Loucy (cell line): ENCODE measurements at regions not wholly inside any gene's neighbourhood (a gene's known extent, or its start where the extent isn't known, plus 50 kb on each side); places are given as distances from the start of the nearest gene placed in this dataset.

Experiments
- CTCF ChIP-seq: fragments of 200-600 bp; sonication (generic); conservative IDR thresholded peaks from 2 replicates; pipeline ENCODE4 v1.5.1; 2014; ENCODE audit warnings: mild to moderate bottlenecking, antibody characterized with exemption, low read length
- EZH2phosphoT487 ChIP-seq: fragments of 200-600 bp; IDR thresholded peaks from 2 replicates; pipeline ENCODE4 v1.6.1; 2018; ENCODE audit warnings: antibody characterized with exemption, mild to moderate bottlenecking, moderate library complexity, borderline replicate concordance

DNA sequence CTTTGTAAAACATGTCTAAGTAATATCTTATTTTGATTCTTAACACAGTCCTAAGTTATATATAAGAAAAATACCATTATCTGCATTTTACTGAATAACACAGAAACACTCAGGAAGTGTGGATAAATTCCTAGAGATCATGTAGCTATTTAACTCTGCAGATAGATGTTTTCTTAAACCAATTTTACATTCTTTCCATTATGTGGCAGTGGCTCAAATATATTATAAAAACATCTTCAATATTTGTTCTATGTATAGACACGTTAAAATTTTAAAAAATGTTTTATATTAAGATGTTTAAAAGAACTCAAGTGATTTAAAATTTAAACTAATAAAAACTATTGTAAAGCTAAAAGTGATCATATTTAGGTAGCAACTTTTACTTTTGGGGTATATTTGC is 683.8 kb downstream of the DIPK2A start:
- TF ChIP-seq CTCF: no peak
- TF ChIP-seq EZH2phosphoT487: no peak
